ENCODE measurements at regions not wholly inside any gene's neighbourhood (a gene's known extent, or its start where the extent isn't known, plus 50 kb on each side); places are given as distances from the start of the nearest gene placed in this dataset.

DNA sequence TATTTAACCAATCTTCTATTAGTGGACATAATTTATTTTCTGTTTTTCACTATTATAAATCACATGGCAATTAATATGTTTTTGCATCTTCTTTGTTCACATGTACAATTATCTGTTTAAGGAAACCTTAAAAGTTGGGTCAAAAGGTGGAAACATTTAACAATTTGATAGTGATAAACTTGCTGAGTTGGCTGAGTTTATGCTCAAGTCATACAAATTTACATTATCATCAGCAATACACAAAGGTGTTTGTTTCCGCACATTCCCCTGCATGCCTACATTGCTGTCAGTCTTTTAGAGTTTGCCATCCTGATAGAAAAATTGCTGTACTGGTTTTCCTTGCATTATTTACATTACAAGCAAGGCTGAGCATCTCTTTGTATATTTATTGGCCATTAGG is 139.5 kb downstream of the KCNRG start:
- Histone ChIP-seq H4K8ac (ENCODE audit: low read depth in 2 of 2, low read length in 2 of 2) (no peak overlapping the region), H3K9me1 (ENCODE audit: insufficient read depth, low read length) (no peaks in the 10 kb centered on the region; the same call in 1 of the 2 replicates), H3K4me2 (ENCODE audit: low read depth, low read length) (no peak overlapping the region), H4K20me1 (ENCODE audit: insufficient read depth, low read length) (no peaks in the 10 kb centered on the region), H2BK5ac (ENCODE audit: low read depth, low read length, poor library complexity, severe bottlenecking) (no peak overlapping the region), H3K23ac (ENCODE audit: low read depth, low read length) (no peak overlapping the region), H2AK5ac (ENCODE audit: low read depth, low read length) (no peak overlapping the region), H3K56ac (ENCODE audit: extremely low read depth, insufficient read depth, low read length) (no peak overlapping the region), H3K27ac (ENCODE audit: insufficient read depth, low read length) (no peak overlapping the region), H3K27me3 (ENCODE audit: control insufficient read depth, insufficient read depth, low read length) (no peaks in the 10 kb centered on the region; the same call in 1 of the 2 replicates), H3K79me1 (ENCODE audit: low read depth in 1 of 2, low read length in 2 of 2) (no peaks in the 10 kb centered on the region), H3K9me3 (ENCODE audit: control insufficient read depth, insufficient read depth, low read length) (no peaks in the 10 kb centered on the region), H2BK15ac (ENCODE audit: low read depth, low read length) (no peak overlapping the region), H3K4me3 (ENCODE audit: insufficient read depth, low read depth, low read length) (no peak overlapping the region), H2AFZ (replicated peaks; ENCODE audit: low read length, poor library complexity) (no peak overlapping the region), H3K14ac (replicated peaks; ENCODE audit: low read depth, low read length) (no peak overlapping the region), H2BK120ac (ENCODE audit: low read depth, low read length) (no peak overlapping the region), H3K18ac (ENCODE audit: low read depth, low read length) (no peak overlapping the region), H4K91ac (ENCODE audit: insufficient read depth, low read depth, low read length) (no peak overlapping the region), H3K36me3 (ENCODE audit: control insufficient read depth, insufficient read depth, low read length) (no peaks in the 10 kb centered on the region), H2BK20ac (ENCODE audit: low read depth, low read length) (no peak overlapping the region), H4K5ac (ENCODE audit: low read depth, low read length) (no peak overlapping the region), H2AK9ac (replicated peaks; ENCODE audit: low read depth, low read length, poor library complexity) (no peak overlapping the region), H3K9ac (ENCODE audit: low read depth, low read length) (no peak overlapping the region), H3K4me1 (ENCODE audit: control insufficient read depth, insufficient read depth, low read length) (peaks cover 3% of the 10 kb centered on the region; the same call in 1 of the 2 replicates), H3K4ac (ENCODE audit: low read depth, low read length) (no peak overlapping the region)
- dilution Hi-C loops (cut with HindIII; ENCODE audit: low sequenced_read_pairs, unreplicated experiment) (no loop called here), intact Hi-C loops (cut with micrococcal nuclease) (no loop called here), in situ Hi-C loops (cut with MboI; ENCODE audit: low sequenced_read_pairs) (no loop called here)
- BruUV-seq (replicated peaks) = no TSS peak
- DNase-seq (no peak), ATAC-seq (ENCODE audit: low read depth) (no peak)
- TF ChIP-seq MAFK (IDR thresholded peaks at IDR 0.05; ENCODE audit: low read depth, low read length) (0 out of 2 replicates have a peak, but pooled peaks have one; percentile 19), RAD21 (IDR thresholded peaks at IDR 0.05; ENCODE audit: low read length) (no peak), MXI1 (IDR thresholded peaks at IDR 0.05; ENCODE audit: borderline replicate concordance, low read depth, low read length) (no peak)
- WGBS, 2 experiments (ENCODE audit: extremely low coverage in 2 of 2, insufficient read length in 1 of 2) = no CpG with 5 or more reads among the region's 1 CpG
- ChIA-PET POLR2A (ENCODE audit: unreplicated experiment) (no interaction called here), CTCF (no interaction called here)
